Kidney capillary endothelial cell (primary cell): ENCODE measurements at regions not wholly inside any gene's neighbourhood (a gene's known extent, or its start where the extent isn't known, plus 50 kb on each side); places are given as distances from the start of the nearest gene placed in this dataset.
"Not testable (repeated sequence)": the region's sequence is repeated elsewhere in the genome, so short reads cannot be mapped to it uniquely, and the experiment has no call there.

Experiments used
- DNase-seq: peaks from one replicate; pipeline ENCODE4 v3.0.0-alpha.2; 2018; ENCODE audit warnings: low spot score

DNA sequence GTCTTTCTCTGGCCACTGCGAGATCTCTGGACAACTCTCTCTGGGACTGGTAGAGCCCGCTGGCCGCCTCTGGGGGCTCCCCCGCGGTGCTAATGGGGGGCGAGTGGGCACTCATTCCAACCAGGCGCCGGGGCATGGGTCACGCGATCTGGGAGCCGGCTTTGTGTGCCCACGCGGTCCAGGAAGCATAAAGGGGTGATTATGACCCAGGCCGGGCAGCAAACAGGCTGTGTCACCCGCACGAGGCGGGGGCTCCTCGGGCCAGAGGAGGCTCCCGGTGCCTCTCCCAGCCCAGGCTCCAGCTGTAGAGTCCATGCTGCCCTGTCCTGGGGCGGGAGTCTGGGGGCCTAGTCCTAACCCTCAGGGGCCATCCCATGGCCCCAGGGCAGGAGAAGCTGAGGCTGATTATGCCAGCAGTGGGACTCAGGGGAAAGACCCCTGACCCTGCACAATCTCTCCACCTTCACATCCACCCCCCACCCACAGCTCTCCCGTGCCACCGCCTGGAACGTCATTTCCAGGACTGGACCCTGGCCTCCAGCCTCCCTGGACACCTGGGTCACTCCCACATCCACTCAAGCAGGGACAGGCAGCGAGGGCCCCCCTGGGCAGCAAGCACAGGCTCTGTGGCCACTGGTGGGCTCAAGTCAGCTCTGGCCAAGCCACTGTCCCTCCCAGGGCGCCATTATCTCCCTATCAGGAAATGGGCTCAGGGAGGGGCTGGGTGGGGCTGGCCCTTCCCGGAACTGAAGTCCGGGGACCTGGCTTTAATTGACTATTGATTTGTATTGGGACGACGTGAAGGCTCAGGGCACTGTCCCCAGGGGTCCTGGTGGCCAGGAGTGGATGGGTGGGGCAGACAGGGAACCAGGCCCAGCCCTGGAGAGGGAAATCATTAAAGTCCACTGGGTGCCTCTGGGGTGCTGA is 50.0 kb downstream of the PTPRS start:
- DNase-seq = no peak

DNA sequence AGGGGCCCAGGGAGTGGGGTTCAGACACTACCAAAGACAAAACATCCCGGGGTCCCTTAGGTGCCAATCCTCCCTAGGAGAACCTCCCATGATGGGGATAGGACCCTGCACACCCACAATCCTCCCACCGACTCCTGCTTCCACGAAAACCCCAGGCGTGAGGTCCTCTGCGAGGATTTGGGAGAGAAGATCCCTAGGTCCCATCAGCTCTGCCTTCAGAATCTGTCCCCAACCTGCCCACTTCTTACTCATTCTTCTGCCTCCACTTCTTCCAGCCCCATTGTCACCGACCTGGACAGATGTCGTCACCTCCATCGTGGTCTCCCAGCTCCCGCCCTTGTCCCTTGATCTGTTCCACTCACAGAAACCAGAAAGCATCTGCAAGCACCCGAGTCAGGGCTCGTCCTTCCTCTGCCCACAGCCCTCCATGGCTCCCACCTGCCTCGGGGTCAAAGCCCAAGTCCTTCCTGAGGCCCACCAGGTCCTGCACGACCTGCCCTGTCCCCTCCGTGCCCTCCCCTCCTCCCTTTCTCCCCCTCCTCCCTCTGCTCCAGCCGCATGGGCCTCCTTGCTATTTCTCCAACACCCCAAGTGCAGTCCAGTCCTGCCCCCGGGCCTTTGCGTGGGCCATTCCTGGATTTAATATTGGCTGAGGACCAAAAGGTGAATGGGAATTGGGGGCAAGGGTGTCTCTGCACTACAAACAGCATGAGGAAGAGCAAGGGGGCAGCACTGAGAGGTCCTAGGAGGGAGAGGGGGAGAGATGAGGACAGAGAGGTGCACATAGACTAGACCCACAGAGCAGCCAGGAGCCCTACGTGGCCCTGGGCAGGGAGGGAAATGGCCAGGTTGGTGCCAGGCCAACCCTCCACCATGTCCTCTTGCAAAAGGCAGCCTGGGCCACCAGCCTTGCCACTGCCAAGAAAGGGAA is 51.3 kb downstream of the PTPRS start:
- no peak for DNase-seq

DNA sequence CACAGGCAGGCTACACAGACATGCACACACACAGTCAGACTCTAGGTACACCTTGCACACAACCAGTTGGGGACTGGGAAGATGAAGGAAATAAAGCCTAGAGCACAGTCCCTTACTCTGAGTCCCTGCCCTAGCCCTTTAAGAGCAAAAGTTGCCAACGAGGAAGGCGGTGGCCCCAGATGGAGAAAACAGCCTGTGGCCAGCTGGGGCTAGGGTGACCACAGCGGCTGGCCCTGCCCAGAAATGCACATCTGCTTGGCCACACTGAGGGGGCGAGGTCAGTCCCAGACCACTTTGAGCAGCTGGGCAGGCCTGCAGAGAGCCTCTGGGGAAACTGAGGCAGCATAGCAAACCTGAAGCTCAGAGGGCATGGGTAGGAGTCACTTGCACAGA is 52.3 kb downstream of the PTPRS start:
- no peak for DNase-seq

- peak; percentile 77 for DNase-seq
Measured at GRCh38 chr19:5287066-5287465, 53.5 kb downstream of the PTPRS start.

DNA sequence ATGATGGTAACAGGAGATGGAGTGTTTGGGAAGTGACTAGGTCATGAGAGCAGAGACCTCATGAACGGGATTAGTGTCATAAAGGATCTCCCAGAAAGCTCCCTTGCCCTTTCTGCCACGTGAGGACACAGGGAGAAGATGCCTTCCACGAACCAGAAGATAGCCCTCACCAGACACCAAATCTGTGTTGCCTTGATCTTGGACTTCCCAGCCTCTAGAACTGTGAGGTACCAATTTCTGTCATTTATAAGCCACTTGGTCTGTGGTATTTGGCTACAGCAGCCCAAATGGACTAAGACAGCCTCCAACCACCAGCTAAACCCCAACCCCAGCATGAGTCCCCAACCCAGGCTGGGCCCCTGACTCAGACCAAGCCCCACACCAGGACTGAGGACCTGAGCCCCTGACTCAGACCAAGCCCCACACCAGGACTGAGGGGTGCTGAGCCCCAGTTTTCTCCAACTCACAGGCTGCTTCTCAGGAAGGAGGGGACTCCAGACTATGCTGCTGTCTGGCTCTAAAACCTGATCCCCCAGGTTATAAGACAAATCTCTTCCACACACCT is 54.1 kb downstream of the PTPRS start:
- DNase-seq = no peak

DNA sequence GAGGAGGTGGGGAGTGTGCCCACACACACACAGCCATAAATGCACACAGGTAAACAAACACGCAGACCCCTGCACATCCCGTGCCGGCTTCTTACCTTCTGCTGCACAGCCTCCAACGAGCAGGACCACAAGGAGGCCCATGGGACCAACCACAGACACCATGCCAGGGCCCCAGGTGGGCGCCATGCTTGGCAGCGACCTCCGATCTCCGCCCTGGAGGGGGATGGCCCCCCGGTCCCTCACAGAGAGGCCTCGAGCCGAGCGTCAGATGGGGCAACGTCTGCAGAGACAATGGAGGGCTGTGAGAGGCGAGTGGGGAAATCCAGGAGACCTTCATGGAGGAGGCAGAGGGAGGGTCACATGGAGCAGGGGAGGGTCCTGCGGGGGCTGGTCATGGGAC is 54.7 kb downstream of the PTPRS start:
- DNase-seq = no peak

DNA sequence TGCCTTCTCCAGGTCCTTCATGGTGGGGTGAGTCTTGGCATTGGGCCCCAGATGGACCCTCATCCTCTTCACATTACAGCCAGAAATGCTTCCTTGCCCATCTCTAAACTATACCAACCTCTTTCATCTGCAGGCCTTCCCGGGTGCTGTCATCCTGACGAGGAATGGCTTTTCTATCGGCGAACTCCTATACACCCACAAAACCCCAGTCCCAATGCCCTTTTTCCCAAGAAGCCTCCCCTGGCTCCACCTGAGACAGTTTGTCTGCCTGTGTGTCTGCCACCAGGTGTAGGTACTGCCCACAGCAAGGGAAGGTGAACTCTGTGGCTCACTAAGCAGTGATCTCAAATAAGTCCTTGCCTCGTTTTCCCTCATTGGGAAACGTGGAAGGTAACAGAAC is 55.3 kb downstream of the PTPRS start:
- no peak for DNase-seq

GRCh38 chr19:5282901-5283300 is 57.7 kb downstream of the PTPRS start:
- no peak for DNase-seq

- DNase-seq = no peak
Measured at GRCh38 chr19:5281588-5281987, 59.0 kb downstream of the PTPRS start.

- DNase-seq = not testable (repeated sequence)
Measured at GRCh38 chr19:5275668-5276067, 64.9 kb downstream of the PTPRS start.

DNA sequence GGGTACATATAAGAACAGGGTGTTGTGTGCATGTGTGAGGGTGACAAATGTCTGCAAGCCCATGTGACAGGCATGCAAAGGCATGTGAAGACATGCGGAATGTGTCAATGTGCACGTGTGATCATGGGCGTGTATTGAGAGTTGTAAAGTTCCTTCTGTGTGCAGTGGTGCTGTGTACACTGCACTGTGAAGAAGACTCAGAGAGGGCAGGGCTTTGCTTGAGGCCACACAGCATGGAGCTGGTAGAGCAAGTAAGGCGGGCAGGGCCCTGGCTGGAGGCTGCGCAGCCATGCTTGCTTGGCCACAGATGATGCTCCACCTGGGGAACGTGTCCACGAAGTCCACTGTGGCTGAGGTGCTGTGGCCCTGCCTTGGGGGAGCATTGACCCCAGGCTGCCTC is 66.8 kb downstream of the PTPRS start:
- DNase-seq = no peak

DNA sequence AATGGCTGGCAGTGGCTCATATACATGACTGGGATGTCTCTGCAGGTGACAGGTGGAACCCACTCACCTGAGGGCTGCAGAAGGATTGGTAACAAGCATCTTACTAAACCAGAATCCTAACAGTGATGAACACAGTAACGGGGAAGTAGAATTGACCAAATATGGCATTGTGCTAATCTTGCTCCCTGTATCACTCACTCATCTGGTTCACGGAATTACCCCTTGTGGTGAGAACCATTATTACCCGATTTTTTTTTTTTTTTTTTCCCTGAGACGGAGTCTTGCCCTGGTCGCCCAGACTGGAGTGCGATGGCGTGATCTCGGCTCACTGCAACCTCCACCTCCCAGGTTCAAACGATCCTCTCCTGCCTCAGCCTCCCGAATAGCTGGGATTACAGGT is 69.5 kb downstream of the PTPRS start:
- no peak for DNase-seq

GRCh38 chr19:5269926-5270325 is 70.7 kb downstream of the PTPRS start:
- DNase-seq = no peak

GRCh38 chr19:5269279-5269678 is 71.3 kb downstream of the PTPRS start:
- DNase-seq = no peak

DNA sequence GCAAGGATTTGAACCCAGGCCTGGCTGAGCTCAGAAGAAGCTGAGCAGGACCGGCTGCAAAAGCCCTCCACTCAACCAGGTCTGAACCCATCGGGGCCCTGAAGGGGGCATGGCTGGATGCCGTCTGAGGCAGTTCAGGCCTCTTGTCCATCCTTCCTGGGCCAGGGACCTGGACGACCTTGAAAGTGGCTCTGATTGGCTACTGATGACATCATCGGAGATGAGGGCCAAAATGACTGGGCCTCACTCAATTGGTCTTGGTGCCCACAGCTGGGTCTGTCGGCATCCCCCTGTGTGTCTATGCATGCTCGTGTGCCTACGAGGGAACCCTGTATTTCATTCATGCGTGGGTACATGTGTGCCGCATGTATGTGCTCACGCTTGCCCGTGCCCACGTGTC is 71.8 kb downstream of the PTPRS start:
- no peak for DNase-seq

DNA sequence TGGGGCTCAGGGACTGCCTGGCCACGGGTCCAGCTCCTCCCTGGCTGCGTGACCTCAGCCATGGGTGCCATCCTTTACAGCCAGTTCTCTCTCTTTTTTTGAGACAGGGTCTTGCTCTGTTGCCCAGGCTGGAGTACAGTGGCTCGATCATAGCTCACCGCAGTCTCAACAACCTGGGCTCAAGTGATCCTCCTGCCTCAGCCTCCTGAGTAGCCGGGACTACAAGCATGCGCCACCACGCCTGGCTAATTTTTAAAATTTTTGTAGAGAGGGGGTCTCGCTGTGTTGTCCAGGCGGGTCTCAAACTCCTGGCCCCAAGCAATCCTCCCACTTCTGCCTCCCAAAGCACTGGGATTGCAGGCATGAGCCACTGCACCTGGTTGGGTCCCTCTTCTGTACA is 75.4 kb downstream of the PTPRS start:
- DNase-seq = no peak

DNA sequence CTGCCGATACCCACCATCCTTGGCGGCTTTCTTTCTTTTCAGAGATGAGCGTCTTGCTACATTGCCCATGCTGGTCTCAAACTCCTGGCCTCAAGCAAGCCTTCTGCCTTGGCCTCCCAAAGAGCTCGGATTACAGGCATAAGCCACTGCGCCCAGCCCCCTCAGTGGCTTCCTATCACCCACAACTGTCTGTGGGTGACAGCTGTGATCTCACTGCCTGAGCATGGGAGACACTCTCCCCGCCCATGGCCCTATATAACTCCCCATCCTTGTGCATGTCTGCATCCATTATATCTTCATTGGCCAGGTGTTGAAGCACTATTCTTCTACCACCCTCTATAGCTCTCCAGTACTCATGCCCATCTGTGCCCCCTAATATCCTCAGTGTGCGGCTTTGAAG is 76.2 kb downstream of the PTPRS start:
- no peak for DNase-seq

- no peak for DNase-seq
Measured at GRCh38 chr19:5263615-5264014, 77.0 kb downstream of the PTPRS start.

- no peak for DNase-seq
Measured at GRCh38 chr19:5262721-5263120, 77.9 kb downstream of the PTPRS start.

DNA sequence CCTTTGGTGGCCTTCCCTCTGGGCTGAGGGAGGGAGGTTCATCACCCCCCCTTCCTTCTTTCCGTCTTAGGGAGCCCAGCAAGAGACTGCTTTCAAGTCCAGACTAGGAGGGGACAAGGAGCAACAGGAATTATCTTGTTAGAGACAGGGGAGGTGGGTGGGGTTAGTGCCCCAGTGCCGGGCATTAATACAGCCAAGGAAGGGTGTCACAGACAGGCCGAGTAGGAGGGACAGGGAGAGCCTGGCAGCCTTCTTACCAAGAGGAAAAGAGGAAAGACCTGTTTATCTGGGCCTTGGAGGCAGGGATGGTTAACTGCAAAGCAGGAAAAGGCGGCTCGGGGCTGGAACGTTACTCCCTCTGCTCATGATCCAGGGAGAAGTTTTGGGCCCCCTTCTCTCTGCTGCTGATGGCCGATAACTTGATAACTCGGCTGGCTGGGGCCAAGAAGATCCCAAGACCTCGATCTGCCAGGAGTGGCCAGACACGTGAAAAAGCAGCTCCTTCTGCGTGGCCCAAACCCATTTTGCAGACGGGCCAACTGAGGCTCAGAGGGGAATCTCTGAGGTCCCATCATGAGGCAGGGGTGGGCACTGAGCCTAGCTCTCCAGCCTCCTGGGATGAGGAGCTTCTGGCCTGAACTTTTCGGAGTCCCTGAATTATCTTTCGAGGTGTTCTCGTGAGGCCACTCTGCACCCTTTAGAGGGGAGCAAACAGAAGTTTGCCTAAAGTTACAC is 79.3 kb downstream of the PTPRS start:
- DNase-seq = no peak

DNA sequence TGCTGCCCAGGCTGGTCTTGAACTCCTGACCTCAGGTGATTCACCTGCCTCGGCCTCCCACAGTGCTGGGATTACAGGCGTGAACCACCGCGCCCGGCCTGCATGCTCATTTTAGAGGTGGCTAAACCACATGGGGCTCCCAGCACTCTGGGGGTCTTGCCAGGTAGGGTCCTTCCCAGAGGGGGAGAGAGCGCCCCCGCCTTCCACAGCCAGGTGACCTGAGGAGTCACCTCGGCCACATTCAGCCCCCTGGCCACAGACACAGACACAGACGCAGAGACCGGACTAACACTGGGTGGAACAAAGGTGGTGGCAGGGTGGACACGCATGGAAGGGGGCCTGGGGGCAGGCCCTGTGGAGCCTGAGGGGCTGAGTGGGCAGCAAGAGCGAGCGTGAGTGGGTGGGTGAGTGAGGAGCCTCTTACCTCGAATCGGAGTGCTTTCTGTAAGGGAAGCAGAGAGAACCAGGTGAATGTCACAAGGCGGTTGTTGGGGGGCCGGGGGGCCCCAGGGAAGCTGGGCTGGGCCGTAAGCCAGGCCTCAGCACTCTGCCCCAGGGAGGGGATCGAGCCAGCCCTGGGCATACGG is 80.1 kb downstream of the PTPRS start:
- DNase-seq = no peak

- no peak for DNase-seq
Measured at GRCh38 chr19:5259750-5260149, 80.9 kb downstream of the PTPRS start.
